ENCODE measurements at regions not wholly inside any gene's neighbourhood (a gene's known extent, or its start where the extent isn't known, plus 50 kb on each side); places are given as distances from the start of the nearest gene placed in this dataset.
A peak's percentile ranks its signal among the peaks of the same experiment; 100 is the strongest.

GRCh38 chr3:28800203-28800602, 451.6 kb upstream of the AZI2 start:
- DNase-seq (ENCODE audit: low read depth in 2 of 3, low spot score in 1 of 3), result no peak

GRCh38 chr3:28808068-28808467, 459.4 kb upstream of the AZI2 start:
- no peak for DNase-seq (ENCODE audit: low read depth in 2 of 3, low spot score in 1 of 3)

GRCh38 chr3:28816017-28816416, 464.9 kb upstream of the RBMS3 start:
- no peak for DNase-seq (ENCODE audit: low read depth in 2 of 3, low spot score in 1 of 3)

GRCh38 chr3:28824316-28824715, 456.6 kb upstream of the RBMS3 start:
- no peak for DNase-seq (ENCODE audit: low read depth in 2 of 3, low spot score in 1 of 3)

- DNase-seq (ENCODE audit: low read depth in 2 of 3, low spot score in 1 of 3), result no peak
Measured at GRCh38 chr3:28826840-28827239, 454.0 kb upstream of the RBMS3 start.

- no peak for DNase-seq (ENCODE audit: low read depth in 2 of 3, low spot score in 1 of 3)
Measured at GRCh38 chr3:28835249-28835648, 445.6 kb upstream of the RBMS3 start.

GRCh38 chr3:28835751-28836150, 445.1 kb upstream of the RBMS3 start:
- DNase-seq (ENCODE audit: low read depth in 2 of 3, low spot score in 1 of 3), result no peak

- no peak for DNase-seq (ENCODE audit: low read depth in 2 of 3, low spot score in 1 of 3)
Measured at GRCh38 chr3:28836199-28836598, 444.7 kb upstream of the RBMS3 start.

- peak; percentile 7 to 33 (median 23) for DNase-seq (ENCODE audit: low read depth in 2 of 3, low spot score in 1 of 3)
Measured at GRCh38 chr3:28840976-28841376, 439.9 kb upstream of the RBMS3 start.

GRCh38 chr3:28841441-28841840, 439.4 kb upstream of the RBMS3 start:
- DNase-seq (ENCODE audit: low read depth in 2 of 3, low spot score in 1 of 3), result peak in 1 of 3 donors; percentile 3

- no peak for DNase-seq (ENCODE audit: low read depth in 2 of 3, low spot score in 1 of 3)
Measured at GRCh38 chr3:28844298-28845005, 436.4 kb upstream of the RBMS3 start.

- no peak for DNase-seq (ENCODE audit: low read depth in 2 of 3, low spot score in 1 of 3)
Measured at GRCh38 chr3:28845006-28845324, 435.9 kb upstream of the RBMS3 start.

GRCh38 chr3:28846971-28847478, 433.8 kb upstream of the RBMS3 start:
- DNase-seq (ENCODE audit: low read depth in 2 of 3, low spot score in 1 of 3), result no peak

- no peak for DNase-seq (ENCODE audit: low read depth in 2 of 3, low spot score in 1 of 3)
Measured at GRCh38 chr3:28847736-28848135, 433.1 kb upstream of the RBMS3 start.

GRCh38 chr3:28850186-28850585, 430.7 kb upstream of the RBMS3 start:
- DNase-seq (ENCODE audit: low read depth in 2 of 3, low spot score in 1 of 3), result no peak

- DNase-seq (ENCODE audit: low read depth in 2 of 3, low spot score in 1 of 3), result no peak
Measured at GRCh38 chr3:28853830-28854229, 427.0 kb upstream of the RBMS3 start.

- no peak for DNase-seq (ENCODE audit: low read depth in 2 of 3, low spot score in 1 of 3)
Measured at GRCh38 chr3:28856796-28857195, 424.1 kb upstream of the RBMS3 start.

GRCh38 chr3:28859897-28860296, 421.0 kb upstream of the RBMS3 start:
- DNase-seq (ENCODE audit: low read depth in 2 of 3, low spot score in 1 of 3), result no peak

GRCh38 chr3:28860307-28860706, 420.6 kb upstream of the RBMS3 start:
- no peak for DNase-seq (ENCODE audit: low read depth in 2 of 3, low spot score in 1 of 3)

- DNase-seq (ENCODE audit: low read depth in 2 of 3, low spot score in 1 of 3), result no peak
Measured at GRCh38 chr3:28863186-28863585, 417.7 kb upstream of the RBMS3 start.

GRCh38 chr3:28867836-28868235, 413.0 kb upstream of the RBMS3 start:
- DNase-seq (ENCODE audit: low read depth in 2 of 3, low spot score in 1 of 3), result no peak

- DNase-seq (ENCODE audit: low read depth in 2 of 3, low spot score in 1 of 3), result no peak
Measured at GRCh38 chr3:28868897-28869296, 412.0 kb upstream of the RBMS3 start.

- DNase-seq (ENCODE audit: low read depth in 2 of 3, low spot score in 1 of 3), result no peak
Measured at GRCh38 chr3:28877912-28878311, 403.0 kb upstream of the RBMS3 start.
